K562 (cell line): ENCODE measurements at regions not wholly inside any gene's neighbourhood (a gene's known extent, or its start where the extent isn't known, plus 50 kb on each side); places are given as distances from the start of the nearest gene placed in this dataset.

Experiments
- ATAC-seq: fragments of 200-7000 bp; cut with Tn5 transposase; 3 replicates; pipeline ENCODE4 v1.9.1; 2020; ENCODE audit warnings: moderate library complexity
- BruUV-seq: library from RNA; stranded (reverse); fragments of 400-500 nt; replicated peaks from 2 replicates; lab custom pipeline; 2021; lab: Mats Ljungman, UMichigan
- CTCF ChIA-PET: fragments of 300-600 bp; formaldehyde crosslinking; extraction: SDS; loops from one replicate; lab custom pipeline; 2021; ENCODE audit warnings: low intra/inter-chr PET ratio; lab: Yijun Ruan, JAX
- POLR2A ChIA-PET: fragments of 300-600, 350-650 bp; sonication (Branson Sonifier 250); formaldehyde crosslinking; extraction: SDS; loops from one replicate; lab custom pipeline; 2021; ENCODE audit warnings: antibody characterized with exemption, inconsistent platforms; lab: Yijun Ruan, JAX
- DNase-seq, 4 experiments: peaks; one replicate each; pipeline versions ENCODE4 v3.0.0 to v3.0.0-alpha.2; 2011 to 2018; ENCODE audit warnings: low spot score in 3 of 4, mixed read lengths in 3 of 4; ENCODE audit errors: extremely low read depth in 1 of 4
- FAIRE-seq: peaks from 2 replicates; lab custom pipeline; 2011; peaks lifted over from hg19 to GRCh38; lab: Jason Lieb, UNC
- H2AFZ ChIP-seq: 2 replicates; pipeline ENCODE4 v1.6.0; 2011; ENCODE audit warnings: low read depth, low read length, control low read depth, inconsistent platforms
- H3K27ac ChIP-seq: fragments of 200-600 bp; 3 replicates; pipeline ENCODE4 v1.8.0; 2011; ENCODE audit warnings: low read depth, mild to moderate bottlenecking, control low read depth, inconsistent platforms, low read length, moderate library complexity, mixed read lengths; ENCODE audit errors: extremely low read depth
- H3K27me3 ChIP-seq, 2 experiments: fragments of 300-600 bp in 1 of 2; 2 replicates in 1 of 2; 3 replicates in 1 of 2; pipeline versions ENCODE4 v1.6.0 to v1.8.0; 2011; ENCODE audit warnings: inconsistent platforms in 2 of 2, low read length in 2 of 2, mild to moderate bottlenecking in 1 of 2, mixed read lengths in 1 of 2, moderate library complexity in 1 of 2; ENCODE audit not compliant: control insufficient read depth in 2 of 2, insufficient read depth in 2 of 2
- H3K36me3 ChIP-seq: fragments of 300-600 bp; 3 replicates; pipeline ENCODE4 v1.8.0; 2011; ENCODE audit warnings: mild to moderate bottlenecking, low read length, inconsistent platforms; ENCODE audit not compliant: control insufficient read depth, insufficient read depth
- H3K4me1 ChIP-seq, 2 experiments: fragments of 200-600 bp in 1 of 2; replicated peaks in 1 of 2; 2 replicates in 1 of 2; 3 replicates in 1 of 2; pipeline versions ENCODE4 v1.5.1 to v1.8.0; 2011; ENCODE audit warnings: inconsistent platforms in 2 of 2, low read length in 2 of 2, mild to moderate bottlenecking in 1 of 2, mixed read lengths in 1 of 2, moderate library complexity in 1 of 2; ENCODE audit not compliant: control insufficient read depth in 2 of 2, insufficient read depth in 2 of 2
- H3K4me2 ChIP-seq: 2 replicates; pipeline ENCODE4 v1.6.1; 2011; ENCODE audit warnings: low read length, control low read depth, inconsistent platforms, mixed read lengths; ENCODE audit not compliant: insufficient read depth
- H3K4me3 ChIP-seq: fragments of 200-600 bp; sonication (generic), shearing (Covaris generic); 2 replicates; pipeline ENCODE4 v1.5.1; 2016; ENCODE audit warnings: control low read depth, inconsistent platforms
- H3K79me2 ChIP-seq: fragments of 200-600 bp; 3 replicates; pipeline ENCODE4 v1.8.0; 2011; ENCODE audit warnings: low read length, inconsistent platforms; ENCODE audit not compliant: control insufficient read depth, insufficient read depth
- H3K9ac ChIP-seq, 2 experiments: 2 replicates each; pipeline versions ENCODE4 v1.6.0 to v1.6.1; 2011; ENCODE audit warnings: low read depth in 2 of 2, low read length in 2 of 2, control low read depth in 1 of 2, inconsistent platforms in 1 of 2, mild to moderate bottlenecking in 1 of 2, mixed read lengths in 1 of 2; ENCODE audit not compliant: insufficient read depth in 1 of 2
- H3K9me1 ChIP-seq: one replicate; pipeline ENCODE4 v1.6.0; 2011; ENCODE audit warnings: inconsistent platforms, mild to moderate bottlenecking, low read length, moderate library complexity; ENCODE audit not compliant: control insufficient read depth, insufficient read depth
- H3K9me3 ChIP-seq: replicated peaks from 2 replicates; pipeline ENCODE4 v1.5.1; 2011; ENCODE audit warnings: low read depth, low read length, inconsistent platforms; ENCODE audit not compliant: control insufficient read depth, insufficient read depth
- H4K20me1 ChIP-seq: replicated peaks from 2 replicates; pipeline ENCODE4 v1.6.1; 2011; ENCODE audit warnings: low read length, inconsistent platforms, mixed read lengths; ENCODE audit not compliant: control insufficient read depth, insufficient read depth
- CBX1 ChIP-seq: sonication (generic); IDR thresholded peaks from 2 replicates; pipeline ENCODE4 v1.6.1; 2016; ENCODE audit warnings: antibody characterized with exemption, low read depth, mild to moderate bottlenecking
- CCNT2 ChIP-seq: IDR thresholded peaks from 2 replicates; pipeline ENCODE4 v1.6.1; 2011; ENCODE audit warnings: borderline replicate concordance, low read depth, mild to moderate bottlenecking, moderate library complexity, mixed read lengths, low read length; ENCODE audit not compliant: insufficient read length; ENCODE audit errors: extremely low read depth
- GTF2A2 ChIP-seq: IDR thresholded peaks from 2 replicates; pipeline ENCODE4 v1.6.1; 2016; ENCODE audit warnings: mild to moderate bottlenecking, missing genetic modification characterization, missing compliant biosample characterization
- PHF20 ChIP-seq: fragments of 450-650 bp; IDR thresholded peaks from 2 replicates; pipeline ENCODE4 v1.6.1; 2018; ENCODE audit not compliant: partially characterized antibody
- SPI1 ChIP-seq: IDR thresholded peaks from 2 replicates; pipeline ENCODE4 v1.6.1; 2011; ENCODE audit warnings: low read depth, low read length, control low read depth, borderline replicate concordance
- TFE3 ChIP-seq: fragments of 450-650 bp; formaldehyde crosslinking; IDR thresholded peaks from 2 replicates; pipeline ENCODE4 v1.4.0; 2020; ENCODE audit warnings: mild to moderate bottlenecking, mixed read lengths
- ZC3H11A ChIP-seq: IDR thresholded peaks from 2 replicates; pipeline ENCODE4 v1.6.1; 2012; ENCODE audit warnings: low read depth, low read length, improper control_type of control experiment
- ZNF232 ChIP-seq: sonication (generic); formaldehyde crosslinking; IDR thresholded peaks from 2 replicates; pipeline ENCODE4 v1.8.0; 2022; ENCODE audit warnings: mild to moderate bottlenecking, missing genetic modification reagents
- ZNF280A ChIP-seq: fragments of 450-650 bp; IDR thresholded peaks from 2 replicates; pipeline ENCODE4 v1.6.1; 2018; ENCODE audit warnings: mild to moderate bottlenecking, low read depth; ENCODE audit not compliant: partially characterized antibody
- ZNF282 ChIP-seq: sonication (generic); formaldehyde crosslinking; IDR thresholded peaks from 2 replicates; pipeline ENCODE4 v1.8.1; 2023; ENCODE audit warnings: missing genetic modification reagents
- ZNF354B ChIP-seq: fragments of 250-450 bp; sonication (Bioruptor Pico); IDR thresholded peaks from 2 replicates; pipeline ENCODE4 v1.4.0; 2020
- WGBS: fragments of 100-300 bp; shearing (Covaris generic); methylation state at CpG from one replicate; pipeline ENCODE4 v1.1.6; 2016; ENCODE audit warnings: low coverage, mixed read lengths; ENCODE audit not compliant: insufficient coverage; ENCODE audit errors: missing lambda C conversion rate; 5-methylcytosine and 5-hydroxymethylcytosine counted together
- in situ Hi-C: fragments of 300-500 bp; cut with MboI; formaldehyde crosslinking; loops from 4 replicates; pipeline ENCODE4 v1.15.0; 2018; ENCODE audit warnings: inconsistent platforms, mixed read lengths
- intact Hi-C: fragments of 100-400 bp; cut with micrococcal nuclease; formaldehyde crosslinking; loops from 2 replicates; pipeline ENCODE4 v1.14.2; 2022
- TF ChIP-seq, protein P1 (sequence below): fragments of 200-800 bp; sonication (Bioruptor generic); IDR thresholded peaks from 2 replicates; pipeline ENCODE4 v1.6.1; 2017; ENCODE audit warnings: missing genetic modification characterization, missing compliant biosample characterization
- TF ChIP-seq, protein P2 (sequence below): IDR thresholded peaks from 2 replicates; pipeline ENCODE4 v1.6.1; 2016; ENCODE audit warnings: missing genetic modification characterization, missing compliant biosample characterization

DNA sequence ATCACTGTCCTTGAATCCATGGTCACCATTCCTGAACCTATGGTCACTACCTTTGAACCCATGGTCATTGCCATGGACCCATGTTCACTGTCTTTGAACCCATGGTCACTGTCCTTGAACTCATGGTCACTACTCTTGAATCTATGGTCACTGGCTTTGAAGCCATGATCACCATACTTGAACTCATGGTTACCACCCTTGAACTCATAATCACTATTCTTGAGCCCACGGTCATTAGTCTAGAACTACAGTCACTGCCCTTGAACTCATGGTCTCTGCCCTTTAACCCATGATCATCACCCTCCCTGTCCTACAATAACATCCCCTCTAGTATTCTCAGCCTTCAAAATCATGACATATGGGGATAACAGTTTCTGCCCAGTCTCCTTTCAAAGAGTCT is 270.5 kb downstream of the CXCL12 start:
- H3K79me2 ChIP-seq: no peaks in the 10 kb centered on the region
- H3K4me1 ChIP-seq: no peaks in the 10 kb centered on the region
- H3K9me3 ChIP-seq: no peaks in the 10 kb centered on the region
- no peak for ATAC-seq
- H4K20me1 ChIP-seq: no peaks in the 10 kb centered on the region
- CTCF ChIA-PET: no interaction called here
- no peak for TF ChIP-seq GTF2A2
- TF ChIP-seq, protein P1, sequence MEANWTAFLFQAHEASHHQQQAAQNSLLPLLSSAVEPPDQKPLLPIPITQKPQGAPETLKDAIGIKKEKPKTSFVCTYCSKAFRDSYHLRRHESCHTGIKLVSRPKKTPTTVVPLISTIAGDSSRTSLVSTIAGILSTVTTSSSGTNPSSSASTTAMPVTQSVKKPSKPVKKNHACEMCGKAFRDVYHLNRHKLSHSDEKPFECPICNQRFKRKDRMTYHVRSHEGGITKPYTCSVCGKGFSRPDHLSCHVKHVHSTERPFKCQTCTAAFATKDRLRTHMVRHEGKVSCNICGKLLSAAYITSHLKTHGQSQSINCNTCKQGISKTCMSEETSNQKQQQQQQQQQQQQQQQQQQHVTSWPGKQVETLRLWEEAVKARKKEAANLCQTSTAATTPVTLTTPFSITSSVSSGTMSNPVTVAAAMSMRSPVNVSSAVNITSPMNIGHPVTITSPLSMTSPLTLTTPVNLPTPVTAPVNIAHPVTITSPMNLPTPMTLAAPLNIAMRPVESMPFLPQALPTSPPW (CRISPR knock-in tag): no peak
- TF ChIP-seq ZNF280A: no peak
- no peak for TF ChIP-seq ZNF282 (CRISPR knock-in tag)
- TF ChIP-seq TFE3 (CRISPR knock-in tag): no peak
- TF ChIP-seq CBX1: no peak
- no peak for TF ChIP-seq ZNF354B (CRISPR knock-in tag)
- TF ChIP-seq, protein P2, sequence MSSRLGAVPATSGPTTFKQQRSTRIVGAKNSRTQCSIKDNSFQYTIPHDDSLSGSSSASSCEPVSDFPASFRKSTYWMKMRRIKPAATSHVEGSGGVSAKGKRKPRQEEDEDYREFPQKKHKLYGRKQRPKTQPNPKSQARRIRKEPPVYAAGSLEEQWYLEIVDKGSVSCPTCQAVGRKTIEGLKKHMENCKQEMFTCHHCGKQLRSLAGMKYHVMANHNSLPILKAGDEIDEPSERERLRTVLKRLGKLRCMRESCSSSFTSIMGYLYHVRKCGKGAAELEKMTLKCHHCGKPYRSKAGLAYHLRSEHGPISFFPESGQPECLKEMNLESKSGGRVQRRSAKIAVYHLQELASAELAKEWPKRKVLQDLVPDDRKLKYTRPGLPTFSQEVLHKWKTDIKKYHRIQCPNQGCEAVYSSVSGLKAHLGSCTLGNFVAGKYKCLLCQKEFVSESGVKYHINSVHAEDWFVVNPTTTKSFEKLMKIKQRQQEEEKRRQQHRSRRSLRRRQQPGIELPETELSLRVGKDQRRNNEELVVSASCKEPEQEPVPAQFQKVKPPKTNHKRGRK (tag): no peak
- no peak for TF ChIP-seq PHF20
- TF ChIP-seq SPI1: no peak
- no peak for TF ChIP-seq ZNF232
- no peak for TF ChIP-seq ZC3H11A
- TF ChIP-seq CCNT2: no peak
- H3K9ac ChIP-seq: no peak overlapping the region
- H3K27ac ChIP-seq: no peak overlapping the region
- BruUV-seq: no TSS peak
- no peaks in the 10 kb centered on the region for H3K9me1 ChIP-seq
- H3K36me3 ChIP-seq: no peaks in the 10 kb centered on the region
- 0% methylated on average over 1 of the region's 1 CpG for WGBS
- intact Hi-C loops (no loop called here), in situ Hi-C loops (no loop called here)
- DNase-seq: no peak
- FAIRE-seq: no peak
- no peak overlapping the region for H3K4me2 ChIP-seq
- POLR2A ChIA-PET: interaction anchor here (0.5 kb wide), 1 partner anchor 422 kb away, joined by 5 read pairs; no protein-coding TSS in a partner anchor
- H3K4me3 ChIP-seq: no peak overlapping the region
- H3K27me3 ChIP-seq: no peaks in the 10 kb centered on the region
- no peak overlapping the region for H2AFZ ChIP-seq
